Ascending aorta (tissue), 2 donors: ENCODE measurements at regions not wholly inside any gene's neighbourhood (a gene's known extent, or its start where the extent isn't known, plus 50 kb on each side); places are given as distances from the start of the nearest gene placed in this dataset.

Source experiments
- DNase-seq, 2 donors: peaks; one replicate each; pipeline ENCODE4 v3.0.0-alpha.2; 2019; ENCODE audit warnings: low spot score in 2 of 2
- H3K27ac ChIP-seq, 2 donors: fragments of 200-600 bp; sonication (generic); one replicate each; pipeline ENCODE4 v1.5.1; 2016 to 2017; ENCODE audit warnings: mild to moderate bottlenecking in 1 of 2
- H3K27me3 ChIP-seq: fragments of 200-600 bp; sonication (generic); one replicate; pipeline ENCODE4 v1.5.1; 2017
- H3K36me3 ChIP-seq, 2 donors: fragments of 200-600 bp; sonication (generic); one replicate each; pipeline ENCODE4 v1.5.1; 2016
- H3K4me1 ChIP-seq, 2 donors: fragments of 200-600 bp; sonication (generic); one replicate each; pipeline ENCODE4 v1.5.1; 2016 to 2017; ENCODE audit warnings: mild to moderate bottlenecking in 1 of 2
- H3K4me3 ChIP-seq, 2 donors: fragments of 200-600 bp; sonication (generic); one replicate each; pipeline ENCODE4 v1.5.1; 2016 to 2017; ENCODE audit warnings: mild to moderate bottlenecking in 1 of 2
- H3K9me3 ChIP-seq, 2 donors: fragments of 200-600 bp; sonication (generic); one replicate each; pipeline ENCODE4 v1.5.1; 2016
- intact Hi-C: fragments of 100-400 bp; cut with DNase I; formaldehyde crosslinking; loops from one replicate; pipeline ENCODE4 v1.15.1; 2023
- TF ChIP-seq, protein P1 (sequence below), 3 experiments: fragments of 200-600 bp in 2 of 3; fragments of 450-650 bp in 1 of 3; sonication (generic) in 2 of 3; IDR thresholded peaks; one replicate each; pipeline ENCODE4 v1.5.1; 2016 to 2019; ENCODE audit warnings: antibody characterized with exemption in 3 of 3, mild to moderate bottlenecking in 1 of 3, moderate library complexity in 1 of 3

DNA sequence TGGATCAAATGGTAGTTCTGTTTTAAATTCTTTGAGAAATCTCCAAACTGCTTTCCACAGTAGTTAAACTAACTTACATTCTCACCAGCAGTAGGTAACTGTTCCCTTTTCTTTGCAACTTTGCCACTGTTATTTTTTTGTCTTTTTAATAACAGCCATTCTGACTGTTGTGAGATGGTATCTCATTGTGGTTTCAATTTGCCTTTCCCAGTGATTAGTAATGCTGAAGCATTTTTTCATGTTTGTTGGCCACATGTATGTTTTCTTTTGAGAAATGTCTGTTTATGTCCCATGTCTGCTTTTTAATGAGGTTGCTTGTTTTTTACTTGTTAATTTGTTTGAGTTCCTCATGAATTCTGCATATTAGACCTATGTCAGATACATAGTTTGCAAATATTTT is 198.8 kb downstream of the RAB28 start:
- no peaks in the 10 kb centered on the region for H3K27me3 ChIP-seq

DNA sequence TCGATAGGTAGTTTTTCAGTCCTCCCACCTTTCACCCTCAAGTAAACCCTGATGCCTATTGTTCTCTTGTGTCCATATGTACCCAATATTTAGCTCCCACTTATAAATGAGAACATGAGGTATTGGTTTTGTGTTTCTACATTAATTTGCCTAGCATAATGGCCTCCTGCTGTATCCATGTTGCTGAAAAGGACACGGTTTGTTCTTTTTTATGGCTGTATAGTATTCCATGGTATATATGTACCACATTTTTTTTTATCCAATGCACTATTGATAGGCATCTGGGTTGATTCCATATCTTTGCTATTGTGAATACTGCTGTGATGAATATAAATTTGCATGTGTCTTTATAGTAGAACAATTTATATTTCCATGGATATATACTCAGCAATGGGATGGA is 199.2 kb downstream of the RAB28 start:
- Histone ChIP-seq H3K9me3 (peaks cover 0 to 7% of the 10 kb centered on the region in 2 donors), H3K27ac (no peak overlapping the region), H3K4me3 (no peak overlapping the region), H3K27me3 (no peaks in the 10 kb centered on the region), H3K36me3 (no peaks in the 10 kb centered on the region), H3K4me1 (no peaks in the 10 kb centered on the region)
- DNase-seq: no peak
- intact Hi-C loops: no loop called here
- TF ChIP-seq, protein P1, sequence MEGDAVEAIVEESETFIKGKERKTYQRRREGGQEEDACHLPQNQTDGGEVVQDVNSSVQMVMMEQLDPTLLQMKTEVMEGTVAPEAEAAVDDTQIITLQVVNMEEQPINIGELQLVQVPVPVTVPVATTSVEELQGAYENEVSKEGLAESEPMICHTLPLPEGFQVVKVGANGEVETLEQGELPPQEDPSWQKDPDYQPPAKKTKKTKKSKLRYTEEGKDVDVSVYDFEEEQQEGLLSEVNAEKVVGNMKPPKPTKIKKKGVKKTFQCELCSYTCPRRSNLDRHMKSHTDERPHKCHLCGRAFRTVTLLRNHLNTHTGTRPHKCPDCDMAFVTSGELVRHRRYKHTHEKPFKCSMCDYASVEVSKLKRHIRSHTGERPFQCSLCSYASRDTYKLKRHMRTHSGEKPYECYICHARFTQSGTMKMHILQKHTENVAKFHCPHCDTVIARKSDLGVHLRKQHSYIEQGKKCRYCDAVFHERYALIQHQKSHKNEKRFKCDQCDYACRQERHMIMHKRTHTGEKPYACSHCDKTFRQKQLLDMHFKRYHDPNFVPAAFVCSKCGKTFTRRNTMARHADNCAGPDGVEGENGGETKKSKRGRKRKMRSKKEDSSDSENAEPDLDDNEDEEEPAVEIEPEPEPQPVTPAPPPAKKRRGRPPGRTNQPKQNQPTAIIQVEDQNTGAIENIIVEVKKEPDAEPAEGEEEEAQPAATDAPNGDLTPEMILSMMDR (IDR thresholded peaks at IDR 0.05): no peak

More for the DNA sequence above, 198.8 kb downstream of the RAB28 start:
- no peaks in the 10 kb centered on the region for H3K36me3 ChIP-seq
- DNase-seq: no peak
- no peaks in the 10 kb centered on the region for H3K4me1 ChIP-seq
- H3K9me3 ChIP-seq: peaks cover 0 to 7% of the 10 kb centered on the region in 2 donors
- no peak overlapping the region for H3K27ac ChIP-seq
- no peak overlapping the region for H3K4me3 ChIP-seq
- TF ChIP-seq, protein P1 (IDR thresholded peaks at IDR 0.05): no peak
- intact Hi-C loops: no loop called here

- no peaks in the 10 kb centered on the region for H3K36me3 ChIP-seq
- H3K4me1 ChIP-seq: no peaks in the 10 kb centered on the region
- H3K4me3 ChIP-seq: no peak overlapping the region
- intact Hi-C loops: no loop called here
- H3K27ac ChIP-seq: no peak overlapping the region
- peaks cover 0 to 25% of the 10 kb centered on the region in 2 donors for H3K9me3 ChIP-seq
- no peak for DNase-seq
- no peaks in the 10 kb centered on the region for H3K27me3 ChIP-seq
- TF ChIP-seq, protein P1 (IDR thresholded peaks at IDR 0.05): no peak
Observed at GRCh38 chr4:13276357-13276756, 207.8 kb downstream of the RAB28 start.

DNA sequence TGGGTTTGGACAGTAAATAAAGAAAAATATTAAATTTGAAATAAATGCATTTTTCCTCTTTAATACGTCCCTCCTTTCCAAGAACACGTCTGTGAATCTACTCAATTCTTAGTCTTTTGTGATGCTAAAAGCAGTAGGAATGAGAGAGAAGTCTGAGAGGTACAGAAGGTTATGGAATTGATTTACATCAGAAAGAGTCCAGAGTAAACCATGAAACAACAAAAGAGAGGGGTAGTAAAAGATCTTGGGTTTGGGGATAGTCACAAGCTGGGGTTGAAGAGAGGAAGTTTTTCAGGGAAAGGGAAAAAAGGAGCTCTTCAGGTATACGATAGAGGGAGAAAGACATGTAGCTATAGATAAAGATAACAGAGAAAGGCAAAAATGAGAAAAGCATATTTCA is 215.4 kb downstream of the RAB28 start:
- intact Hi-C loops: no loop called here
- peaks cover 0 to 19% of the 10 kb centered on the region in 2 donors for H3K9me3 ChIP-seq

DNA sequence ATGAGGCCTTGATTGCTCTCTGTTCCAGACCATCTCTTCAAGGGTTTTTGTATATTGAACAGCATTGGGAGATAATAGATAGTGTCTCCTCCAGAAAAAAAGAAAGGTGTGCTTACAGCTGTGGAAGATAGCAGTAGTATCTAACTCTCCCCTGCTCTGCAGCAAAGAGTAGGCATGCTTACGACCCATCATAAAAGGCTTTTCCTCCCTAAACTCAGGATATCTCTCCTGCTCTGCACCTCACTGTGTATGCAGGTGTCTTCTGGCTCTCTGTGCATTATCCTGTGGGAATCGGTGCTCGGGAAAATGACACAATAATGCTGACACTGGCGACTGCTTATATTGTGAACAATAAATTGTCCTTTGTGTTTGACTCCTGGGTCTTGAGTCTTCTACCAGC is 216.0 kb downstream of the RAB28 start:
- Histone ChIP-seq H3K4me3 (no peak overlapping the region), H3K9me3 (peaks cover 0 to 13% of the 10 kb centered on the region in 2 donors), H3K36me3 (no peaks in the 10 kb centered on the region), H3K27ac (no peak overlapping the region), H3K4me1 (no peaks in the 10 kb centered on the region), H3K27me3 (no peaks in the 10 kb centered on the region)
- TF ChIP-seq, protein P1 (IDR thresholded peaks at IDR 0.05): no peak
- DNase-seq: no peak
- intact Hi-C loops: no loop called here

More for the DNA sequence above, 215.4 kb downstream of the RAB28 start:
- Histone ChIP-seq H3K36me3 (no peaks in the 10 kb centered on the region), H3K27ac (no peak overlapping the region), H3K27me3 (no peaks in the 10 kb centered on the region), H3K4me3 (no peak overlapping the region), H3K4me1 (no peaks in the 10 kb centered on the region)
- no peak for DNase-seq
- TF ChIP-seq, protein P1 (IDR thresholded peaks at IDR 0.05): no peak

- no peaks in the 10 kb centered on the region for H3K4me1 ChIP-seq
- DNase-seq: no peak
- TF ChIP-seq, protein P1 (IDR thresholded peaks at IDR 0.05): no peak
- no peak overlapping the region for H3K4me3 ChIP-seq
- no peak overlapping the region for H3K27ac ChIP-seq
- H3K36me3 ChIP-seq: no peaks in the 10 kb centered on the region
- intact Hi-C loops: no loop called here
- H3K9me3 ChIP-seq: peaks cover 0 to 5% of the 10 kb centered on the region in 2 donors
- H3K27me3 ChIP-seq: no peaks in the 10 kb centered on the region
Observed at GRCh38 chr4:13267091-13267490, 217.0 kb downstream of the RAB28 start.
